ENCODE measurements at regions not wholly inside any gene's neighbourhood (a gene's known extent, or its start where the extent isn't known, plus 50 kb on each side); places are given as distances from the start of the nearest gene placed in this dataset.
A peak's percentile ranks its signal among the peaks of the same experiment; 100 is the strongest.

GRCh38 chr6:14031516-14031915, 86.1 kb upstream of the CD83 start:
- no peak for DNase-seq

- no peak for DNase-seq
Measured at GRCh38 chr6:14035071-14035847, 82.3 kb upstream of the CD83 start.

GRCh38 chr6:14035874-14036273, 81.7 kb upstream of the CD83 start:
- no peak for DNase-seq

- DNase-seq, result no peak
Measured at GRCh38 chr6:14036911-14037310, 80.7 kb upstream of the CD83 start.

GRCh38 chr6:14037402-14038277, 79.9 kb upstream of the CD83 start:
- no peak for DNase-seq

GRCh38 chr6:14038467-14039437, 78.8 kb upstream of the CD83 start:
- no peak for DNase-seq

- DNase-seq, result no peak
Measured at GRCh38 chr6:14040042-14040441, 77.5 kb upstream of the CD83 start.

GRCh38 chr6:14046476-14047068, 71.0 kb upstream of the CD83 start:
- peak; percentile 40 to 54 for DNase-seq

GRCh38 chr6:14047151-14047740, 70.3 kb upstream of the CD83 start:
- no peak for DNase-seq

GRCh38 chr6:14048837-14049236, 68.7 kb upstream of the CD83 start:
- DNase-seq, result no peak

- no peak for DNase-seq
Measured at GRCh38 chr6:14051355-14051754, 66.2 kb upstream of the CD83 start.

- DNase-seq, result no peak
Measured at GRCh38 chr6:14053811-14054210, 63.8 kb upstream of the CD83 start.

- no peak for DNase-seq
Measured at GRCh38 chr6:14055541-14055940, 62.0 kb upstream of the CD83 start.

- DNase-seq, result no peak
Measured at GRCh38 chr6:14058029-14058695, 59.4 kb upstream of the CD83 start.

GRCh38 chr6:14058735-14059134, 58.8 kb upstream of the CD83 start:
- no peak for DNase-seq

GRCh38 chr6:14059791-14060436, 57.7 kb upstream of the CD83 start:
- no peak for DNase-seq

GRCh38 chr6:14060971-14061370, 56.6 kb upstream of the CD83 start:
- DNase-seq, result no peak

- DNase-seq, result no peak
Measured at GRCh38 chr6:14061643-14062042, 55.9 kb upstream of the CD83 start.

GRCh38 chr6:14062345-14063029, 55.1 kb upstream of the CD83 start:
- DNase-seq, result no peak

- DNase-seq, result no peak
Measured at GRCh38 chr6:14063756-14064155, 53.8 kb upstream of the CD83 start.
